Loucy (cell line): ENCODE measurements at regions not wholly inside any gene's neighbourhood (a gene's known extent, or its start where the extent isn't known, plus 50 kb on each side); places are given as distances from the start of the nearest gene placed in this dataset.

Experiments used
- CTCF ChIP-seq: fragments of 200-600 bp; sonication (generic); conservative IDR thresholded peaks from 2 replicates; pipeline ENCODE4 v1.5.1; 2014; ENCODE audit warnings: mild to moderate bottlenecking, antibody characterized with exemption, low read length
- EZH2phosphoT487 ChIP-seq: fragments of 200-600 bp; IDR thresholded peaks from 2 replicates; pipeline ENCODE4 v1.6.1; 2018; ENCODE audit warnings: antibody characterized with exemption, mild to moderate bottlenecking, moderate library complexity, borderline replicate concordance

- TF ChIP-seq CTCF (no peak), EZH2phosphoT487 (no peak)
These were observed 592.9 kb upstream of the FBXO33 start for GRCh38 chr14:40025101-40025500.
